COR-L47 (cell line): ENCODE measurements at regions not wholly inside any gene's neighbourhood (a gene's known extent, or its start where the extent isn't known, plus 50 kb on each side); places are given as distances from the start of the nearest gene placed in this dataset.

Source experiments
- DNase-seq: peaks from one replicate; lab custom pipeline; 2025; lab: John Stamatoyannopoulos, UW

DNA sequence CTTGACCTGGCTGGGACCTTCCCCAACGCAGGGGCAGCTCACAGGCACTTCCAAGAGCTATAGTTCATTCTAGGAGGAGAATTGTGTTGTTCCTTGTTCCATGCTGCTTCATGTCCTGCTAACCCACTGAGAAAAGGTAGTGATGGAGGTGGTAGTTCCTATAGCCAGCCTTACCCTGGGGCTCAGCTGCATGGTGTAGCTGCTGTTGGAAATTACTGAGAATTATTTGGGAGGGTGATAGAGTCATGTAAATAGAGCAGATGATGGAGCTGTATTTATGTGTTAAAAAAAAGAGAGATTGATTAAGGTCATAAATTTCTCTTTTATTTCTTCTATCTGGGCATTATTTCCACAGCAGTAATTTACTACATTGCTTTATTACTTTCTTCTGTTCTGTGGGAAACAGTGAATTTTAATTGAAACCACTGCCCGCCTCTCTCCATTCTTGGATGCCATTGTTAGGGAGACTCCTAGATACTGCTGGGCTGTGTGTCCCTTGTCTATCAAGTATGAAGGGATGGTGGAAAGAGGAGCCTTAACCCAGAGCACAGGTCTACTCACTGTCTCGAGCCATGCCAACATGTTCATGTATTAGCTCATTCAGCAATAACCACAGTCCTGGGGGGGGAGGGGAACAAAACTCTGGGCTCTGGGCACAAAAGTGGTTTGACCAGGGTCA, 309.2 kb downstream of the FAT3 start:
- DNase-seq: no peak

DNA sequence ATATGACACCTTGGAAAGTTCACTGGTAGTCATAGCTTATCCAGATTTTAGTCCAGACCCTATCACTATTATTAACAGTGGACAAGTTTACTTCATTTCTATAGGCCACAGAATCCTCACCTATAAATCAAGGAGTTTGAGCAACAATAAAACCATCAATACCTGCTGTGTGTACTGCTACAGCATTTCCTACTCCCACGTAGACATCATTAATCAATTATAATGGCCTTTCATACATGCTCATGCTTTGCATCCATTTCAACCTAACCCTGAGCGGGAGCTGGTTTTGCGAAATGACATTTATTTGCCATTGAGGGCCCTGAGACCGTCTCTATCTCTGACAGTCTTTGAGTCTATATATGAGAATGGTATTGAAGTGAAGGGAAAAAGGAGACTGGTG, 312.3 kb downstream of the FAT3 start:
- no peak for DNase-seq

DNA sequence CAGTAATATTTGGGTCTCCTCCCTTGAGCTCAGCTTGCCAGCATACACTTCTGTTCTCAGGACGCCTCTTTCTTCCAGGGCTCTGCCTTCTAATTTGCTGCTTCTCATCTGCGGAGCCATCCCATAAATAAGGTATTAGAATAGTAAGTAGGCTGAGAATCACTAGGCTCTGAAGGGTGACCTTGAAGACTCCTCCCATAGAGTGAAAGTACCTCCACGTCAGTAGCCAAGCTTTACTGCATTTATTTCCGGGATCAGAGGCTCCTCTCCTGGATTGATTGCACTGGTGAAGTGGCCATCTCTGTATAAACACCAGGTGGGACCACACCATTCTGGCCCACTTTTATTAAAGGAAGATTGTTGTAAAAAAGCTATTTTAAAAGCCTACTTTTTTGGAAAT, 315.5 kb downstream of the FAT3 start:
- DNase-seq: no peak

- no peak for DNase-seq
Measured at GRCh38 chr11:92545906-92546471, 321.4 kb downstream of the FAT3 start.

GRCh38 chr11:92546603-92547002, 322.0 kb downstream of the FAT3 start:
- DNase-seq: no peak

- peak; percentile 95 for DNase-seq
Measured at GRCh38 chr11:92550411-92550810, 325.8 kb downstream of the FAT3 start.

DNA sequence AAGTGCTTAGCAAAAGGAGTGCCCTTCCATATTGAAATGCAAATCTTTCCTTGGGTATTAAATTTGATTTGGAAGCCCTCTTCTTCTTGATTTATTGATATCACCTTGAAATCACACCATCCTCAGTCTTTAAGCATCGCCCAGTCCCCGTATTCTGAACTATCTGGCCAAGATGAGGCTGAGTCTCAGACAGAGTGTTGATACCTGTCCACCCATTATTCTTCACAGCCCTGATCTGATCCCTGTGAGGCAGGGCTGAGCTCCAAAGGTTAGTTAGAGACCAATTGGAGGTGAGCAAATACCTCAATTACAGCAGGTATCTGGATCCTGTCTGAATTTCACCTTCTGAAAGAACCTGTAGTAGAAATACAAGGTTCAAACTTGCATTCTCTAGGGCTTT, 326.3 kb downstream of the FAT3 start:
- DNase-seq: no peak

- DNase-seq: no peak
Measured at GRCh38 chr11:92552942-92553341, 328.3 kb downstream of the FAT3 start.

GRCh38 chr11:92554688-92555087, 330.1 kb downstream of the FAT3 start:
- DNase-seq: no peak

GRCh38 chr11:92556431-92556830, 331.8 kb downstream of the FAT3 start:
- no peak for DNase-seq

DNA sequence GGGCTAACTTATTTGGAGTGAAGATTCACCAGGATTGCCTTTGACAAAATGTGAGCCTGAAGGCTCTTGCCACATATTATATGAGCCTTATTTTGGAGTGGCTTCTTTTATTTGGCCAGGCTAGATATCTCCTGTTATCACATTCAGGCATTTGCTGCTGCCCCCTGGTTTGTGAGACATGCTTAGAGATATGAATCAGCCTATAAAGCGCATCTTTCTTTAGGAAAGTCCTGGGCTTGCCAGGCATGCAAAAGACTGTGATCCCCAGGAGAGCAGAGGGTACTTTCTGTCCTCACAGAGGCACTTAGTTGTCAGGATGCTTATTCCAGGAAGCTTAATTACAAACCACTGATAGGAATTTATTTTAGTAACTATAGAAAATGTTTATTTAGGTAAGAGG, 333.3 kb downstream of the FAT3 start:
- no peak for DNase-seq

DNA sequence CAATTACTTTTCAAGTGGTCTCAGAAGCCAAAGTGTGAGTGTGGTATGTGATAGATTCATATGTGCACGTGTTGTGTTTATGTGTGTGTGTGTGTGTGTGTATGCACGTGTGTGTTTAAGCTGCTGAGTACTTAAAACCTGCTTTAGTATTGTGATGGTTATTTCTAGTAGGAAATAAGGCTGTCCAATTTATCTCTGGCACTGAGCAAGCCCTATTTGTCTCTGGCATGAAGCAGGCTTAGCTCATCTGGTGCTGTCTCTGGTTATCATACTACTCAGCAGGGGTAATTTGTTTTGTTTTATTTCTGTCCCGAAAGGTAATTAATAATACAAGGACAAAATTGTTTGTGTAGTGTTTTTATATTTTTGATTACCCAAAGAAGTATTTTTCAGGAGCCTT, 333.7 kb downstream of the FAT3 start:
- DNase-seq: peak; percentile 85

GRCh38 chr11:92569726-92570125, 345.1 kb downstream of the FAT3 start:
- DNase-seq: peak; percentile 41

GRCh38 chr11:92572559-92572958, 347.9 kb downstream of the FAT3 start:
- no peak for DNase-seq

DNA sequence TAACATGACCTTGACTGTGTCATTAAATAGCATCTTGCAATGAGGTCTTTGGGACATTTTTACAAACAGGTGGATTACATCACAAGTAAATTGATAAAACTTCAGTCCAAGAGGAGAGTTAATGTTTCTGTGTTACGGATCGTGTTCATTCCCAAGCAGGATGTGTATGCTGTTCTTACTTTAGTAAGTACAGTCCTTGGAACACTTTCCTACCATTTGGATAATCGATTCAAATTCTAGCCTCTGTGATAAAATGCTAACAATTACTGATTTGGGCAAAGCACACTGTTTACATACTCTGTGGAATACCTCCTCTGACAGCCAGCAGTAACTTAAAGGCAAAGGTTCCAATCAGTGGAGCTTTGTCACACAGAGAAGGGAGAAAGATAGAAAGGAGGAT, 351.7 kb downstream of the FAT3 start:
- DNase-seq: no peak

GRCh38 chr11:92580908-92581307, 356.3 kb downstream of the FAT3 start:
- no peak for DNase-seq

- no peak for DNase-seq
Measured at GRCh38 chr11:92588393-92588792, 363.8 kb downstream of the FAT3 start.

DNA sequence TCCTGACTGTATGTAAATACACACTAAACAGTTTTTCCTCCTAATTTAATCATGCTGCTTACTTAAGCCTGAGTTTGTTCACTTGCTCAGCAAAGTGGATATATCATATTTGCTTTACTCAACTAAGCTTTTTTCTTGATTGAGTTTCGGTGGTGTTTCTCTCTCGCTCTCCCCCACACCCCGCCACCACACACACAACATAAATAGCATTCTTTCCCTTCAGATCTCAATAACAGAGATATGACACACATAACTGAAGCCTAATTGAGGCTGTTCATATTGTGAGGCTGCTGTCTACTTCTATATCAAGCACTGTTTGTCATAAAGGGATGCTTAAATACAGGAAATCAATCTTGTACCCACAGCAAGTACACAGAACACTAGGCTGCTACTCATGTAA, 364.9 kb downstream of the FAT3 start:
- DNase-seq: no peak

DNA sequence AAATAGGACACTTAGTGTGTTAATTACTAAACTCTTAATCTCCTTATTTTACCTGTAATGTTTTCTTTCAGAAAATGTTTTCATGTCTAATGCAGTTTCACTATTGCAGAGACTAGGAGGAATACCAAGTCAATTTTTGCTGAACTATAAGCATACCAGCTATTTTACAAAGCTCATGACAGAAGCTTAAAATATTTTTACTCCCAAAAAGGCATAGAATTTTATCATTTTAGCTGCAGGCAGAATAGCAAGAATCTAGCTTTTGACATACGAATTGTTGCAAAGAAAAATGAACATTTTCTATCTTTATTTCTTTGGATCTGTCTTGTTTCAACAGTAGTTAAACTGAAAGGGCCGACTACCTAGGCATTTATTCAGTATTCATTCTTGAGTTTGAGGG, 366.9 kb downstream of the FAT3 start:
- no peak for DNase-seq

DNA sequence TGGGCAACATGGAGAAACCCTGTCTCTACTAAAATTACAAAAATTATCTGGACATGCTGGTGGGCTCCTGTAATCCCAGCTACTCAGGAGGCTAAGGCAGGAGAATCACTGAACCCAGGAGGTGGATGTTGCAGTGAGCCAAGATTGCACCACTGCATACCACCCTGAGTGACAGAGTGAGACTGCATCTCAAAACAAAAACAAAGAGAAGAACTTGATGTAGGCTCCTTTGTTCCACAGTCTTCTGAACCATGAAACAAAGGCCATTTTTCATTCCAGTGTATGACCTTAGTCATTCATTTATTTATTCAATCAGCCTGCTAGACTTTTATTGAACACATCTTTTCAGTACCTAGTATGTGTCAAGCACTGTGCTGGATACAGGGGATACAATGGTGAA, 369.6 kb downstream of the FAT3 start:
- DNase-seq: no peak

GRCh38 chr11:92595052-92595451, 370.4 kb downstream of the FAT3 start:
- DNase-seq: no peak

DNA sequence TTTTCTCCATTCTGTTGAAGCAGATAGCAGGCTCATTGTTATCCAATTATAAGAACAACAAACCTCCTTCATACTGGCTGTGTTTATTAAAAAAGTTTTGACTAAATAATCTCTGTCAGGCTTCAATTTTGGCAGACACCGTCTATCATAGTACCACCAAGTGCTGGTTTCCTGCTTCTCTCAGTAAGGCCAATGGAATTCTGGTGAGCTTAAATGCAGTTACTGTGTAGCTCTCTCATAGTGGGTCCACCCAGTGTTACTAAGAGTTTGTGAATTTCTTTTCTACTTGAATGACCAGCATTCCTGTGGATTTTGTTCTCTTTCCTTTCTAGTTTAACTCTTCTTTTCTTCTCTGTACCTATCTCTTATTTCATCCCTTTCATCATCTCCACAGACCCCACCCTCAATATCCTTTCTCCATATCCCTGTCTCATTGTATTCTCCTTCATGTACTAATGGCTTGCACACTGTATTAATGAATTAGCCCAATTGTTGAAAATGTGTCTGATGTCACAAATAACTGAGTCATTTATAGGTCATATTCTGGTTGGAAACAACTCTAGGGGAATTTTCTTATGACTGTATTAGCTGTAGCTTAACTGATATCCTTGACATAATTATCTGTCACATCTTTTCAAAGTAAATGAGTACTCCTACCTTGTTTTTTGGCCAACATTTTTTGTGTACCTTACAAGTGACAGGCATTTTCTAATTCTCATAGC, 372.1 kb downstream of the FAT3 start:
- DNase-seq: no peak

- DNase-seq: no peak
Measured at GRCh38 chr11:92601048-92601447, 368.4 kb upstream of the MTNR1B start.

- no peak for DNase-seq
Measured at GRCh38 chr11:92605667-92606066, 363.8 kb upstream of the MTNR1B start.
